RWPE2 (cell line): ENCODE measurements at regions not wholly inside any gene's neighbourhood (a gene's known extent, or its start where the extent isn't known, plus 50 kb on each side); places are given as distances from the start of the nearest gene placed in this dataset.
"Not testable (repeated sequence)": the region's sequence is repeated elsewhere in the genome, so short reads cannot be mapped to it uniquely, and the experiment has no call there.

Experiments used
- ATAC-seq: fragments of 200-7000 bp; cut with Tn5 transposase; 3 replicates; pipeline ENCODE4 v1.9.1; 2021; ENCODE audit warnings: low read depth
- DNase-seq: peaks from one replicate; pipeline ENCODE4 v3.0.0-alpha.2; 2020; ENCODE audit warnings: low spot score
- H3K27ac ChIP-seq: fragments of 450-650 bp; 2 replicates; pipeline ENCODE4 v1.5.1; 2017; ENCODE audit warnings: mild to moderate bottlenecking; ENCODE audit not compliant: poor library complexity, severe bottlenecking
- H3K27me3 ChIP-seq: fragments of 250-450 bp; sonication (Bioruptor Pico); 2 replicates; pipeline ENCODE4 v1.5.1; 2021; ENCODE audit warnings: mild to moderate bottlenecking, moderate library complexity; ENCODE audit not compliant: insufficient read depth, poor library complexity, severe bottlenecking
- H3K36me3 ChIP-seq: fragments of 250-450 bp; sonication (Bioruptor Pico); 2 replicates; pipeline ENCODE4 v1.5.1; 2020; ENCODE audit warnings: low read depth, mild to moderate bottlenecking, moderate library complexity
- H3K4me1 ChIP-seq: fragments of 250-450 bp; sonication (Bioruptor Pico); 2 replicates; pipeline ENCODE4 v1.5.1; 2021; ENCODE audit warnings: mild to moderate bottlenecking, moderate library complexity; ENCODE audit not compliant: insufficient read depth, poor library complexity, severe bottlenecking
- H3K4me3 ChIP-seq: fragments of 250-450 bp; sonication (Bioruptor Pico); 2 replicates; pipeline ENCODE4 v1.5.1; 2021; ENCODE audit warnings: mild to moderate bottlenecking, moderate library complexity; ENCODE audit not compliant: severe bottlenecking
- H3K9me3 ChIP-seq: fragments of 250-450 bp; sonication (Bioruptor Pico); 2 replicates; pipeline ENCODE4 v1.5.1; 2021; ENCODE audit warnings: mild to moderate bottlenecking, moderate library complexity; ENCODE audit not compliant: severe bottlenecking
- TF ChIP-seq, protein P1 (sequence below): fragments of 450-650 bp; IDR thresholded peaks from one replicate; pipeline ENCODE4 v1.5.1; 2017; ENCODE audit warnings: mild to moderate bottlenecking, moderate library complexity; ENCODE audit not compliant: poor library complexity, severe bottlenecking

- no peaks in the 10 kb centered on the region for H3K9me3 ChIP-seq
- no peaks in the 10 kb centered on the region for H3K4me1 ChIP-seq
- H3K27me3 ChIP-seq, result no peaks in the 10 kb centered on the region
- no peak for ATAC-seq
- TF ChIP-seq, protein P1, sequence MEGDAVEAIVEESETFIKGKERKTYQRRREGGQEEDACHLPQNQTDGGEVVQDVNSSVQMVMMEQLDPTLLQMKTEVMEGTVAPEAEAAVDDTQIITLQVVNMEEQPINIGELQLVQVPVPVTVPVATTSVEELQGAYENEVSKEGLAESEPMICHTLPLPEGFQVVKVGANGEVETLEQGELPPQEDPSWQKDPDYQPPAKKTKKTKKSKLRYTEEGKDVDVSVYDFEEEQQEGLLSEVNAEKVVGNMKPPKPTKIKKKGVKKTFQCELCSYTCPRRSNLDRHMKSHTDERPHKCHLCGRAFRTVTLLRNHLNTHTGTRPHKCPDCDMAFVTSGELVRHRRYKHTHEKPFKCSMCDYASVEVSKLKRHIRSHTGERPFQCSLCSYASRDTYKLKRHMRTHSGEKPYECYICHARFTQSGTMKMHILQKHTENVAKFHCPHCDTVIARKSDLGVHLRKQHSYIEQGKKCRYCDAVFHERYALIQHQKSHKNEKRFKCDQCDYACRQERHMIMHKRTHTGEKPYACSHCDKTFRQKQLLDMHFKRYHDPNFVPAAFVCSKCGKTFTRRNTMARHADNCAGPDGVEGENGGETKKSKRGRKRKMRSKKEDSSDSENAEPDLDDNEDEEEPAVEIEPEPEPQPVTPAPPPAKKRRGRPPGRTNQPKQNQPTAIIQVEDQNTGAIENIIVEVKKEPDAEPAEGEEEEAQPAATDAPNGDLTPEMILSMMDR, result no peak
- H3K36me3 ChIP-seq, result no peaks in the 10 kb centered on the region
- no peak overlapping the region for H3K4me3 ChIP-seq
- no peak for DNase-seq
- no peak overlapping the region for H3K27ac ChIP-seq
Measured at GRCh38 chr3:15877813-15878212, 80.0 kb upstream of the ANKRD28 start.

DNA sequence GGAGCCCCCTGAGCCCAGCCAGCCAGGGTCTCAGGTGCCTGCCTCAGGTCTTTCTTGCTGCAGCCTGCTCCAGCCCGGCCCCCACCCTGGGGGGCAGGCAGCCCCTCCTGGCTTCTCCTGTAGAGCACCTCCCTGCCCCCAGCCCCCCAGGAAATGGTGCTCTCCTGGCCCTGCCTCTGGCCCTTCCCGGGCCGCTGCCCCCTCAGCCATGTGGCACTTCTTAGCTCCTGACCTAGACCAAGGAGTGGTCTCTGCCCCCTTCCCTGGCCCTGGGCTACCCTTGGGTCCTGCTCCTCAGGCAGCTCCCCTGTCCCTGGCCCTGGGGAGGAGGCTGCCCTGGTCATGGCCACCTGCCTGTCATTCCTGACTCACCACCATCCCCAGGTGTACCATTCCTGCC, 82.0 kb upstream of the ANKRD28 start:
- not testable (repeated sequence) for H3K27ac ChIP-seq, ATAC-seq, H3K36me3 ChIP-seq, DNase-seq, H3K4me3 ChIP-seq, H3K27me3 ChIP-seq, H3K4me1 ChIP-seq, H3K9me3 ChIP-seq

DNA sequence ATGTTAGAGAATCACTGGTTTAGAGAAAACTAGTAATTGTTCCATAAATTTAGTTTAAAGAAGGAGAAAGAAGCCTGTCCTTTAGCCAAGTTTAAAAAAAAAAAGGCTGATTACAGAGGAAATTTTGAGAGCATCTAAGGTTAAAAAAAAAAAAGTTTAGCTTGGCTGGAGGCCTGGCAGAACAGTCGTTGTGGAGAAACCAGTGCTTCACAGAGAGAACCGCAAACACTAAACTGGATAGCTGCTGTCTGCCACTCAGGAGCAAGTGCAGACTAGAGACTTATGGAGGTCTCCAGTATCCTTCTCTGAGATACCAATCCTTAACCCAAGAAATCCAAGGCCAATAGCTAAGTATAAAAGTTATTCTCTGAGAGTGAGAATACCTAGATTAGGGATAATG, 84.8 kb upstream of the ANKRD28 start:
- Histone ChIP-seq H3K27ac (no peak overlapping the region), H3K27me3 (no peaks in the 10 kb centered on the region), H3K4me1 (no peaks in the 10 kb centered on the region), H3K36me3 (no peaks in the 10 kb centered on the region), H3K4me3 (no peak overlapping the region), H3K9me3 (no peaks in the 10 kb centered on the region)
- DNase-seq, result no peak
- TF ChIP-seq, protein P1, result no peak
- ATAC-seq, result no peak

DNA sequence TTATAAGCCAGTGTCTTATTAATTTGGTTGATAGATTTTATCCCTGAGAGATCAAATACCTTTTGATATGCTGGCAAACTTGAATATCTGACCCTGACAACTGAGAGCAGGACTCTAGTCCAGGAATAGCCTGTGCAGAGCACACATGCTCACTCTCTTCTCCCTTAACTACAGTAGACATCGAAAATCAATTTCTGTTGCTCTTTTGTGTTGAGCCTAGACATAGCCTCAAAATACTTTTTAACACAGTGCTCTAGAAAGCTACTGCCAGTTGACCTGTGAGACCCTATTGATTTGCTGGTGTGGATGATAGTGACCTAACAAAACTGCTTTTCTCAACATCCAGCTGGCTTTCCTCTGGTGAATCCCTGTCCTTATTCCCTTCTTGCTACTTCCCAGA, 86.4 kb upstream of the ANKRD28 start:
- ATAC-seq (no peak), DNase-seq (no peak)
- Histone ChIP-seq H3K27me3 (no peaks in the 10 kb centered on the region), H3K4me3 (no peak overlapping the region), H3K9me3 (no peaks in the 10 kb centered on the region), H3K27ac (no peak overlapping the region), H3K4me1 (no peaks in the 10 kb centered on the region), H3K36me3 (no peaks in the 10 kb centered on the region)
- TF ChIP-seq, protein P1, result no peak

GRCh38 chr3:15886521-15886920, 88.7 kb upstream of the ANKRD28 start:
- DNase-seq (no peak), ATAC-seq (no peak)
- no peak overlapping the region for H3K27ac ChIP-seq
- H3K4me3 ChIP-seq, result no peak overlapping the region
- no peaks in the 10 kb centered on the region for H3K4me1 ChIP-seq
- TF ChIP-seq, protein P1, result no peak
- no peaks in the 10 kb centered on the region for H3K27me3 ChIP-seq
- H3K9me3 ChIP-seq, result no peaks in the 10 kb centered on the region
- no peaks in the 10 kb centered on the region for H3K36me3 ChIP-seq
